Esophagus muscularis mucosa (tissue), 3 donors: ENCODE measurements at regions not wholly inside any gene's neighbourhood (a gene's known extent, or its start where the extent isn't known, plus 50 kb on each side); places are given as distances from the start of the nearest gene placed in this dataset.

ENCODE experiments used
- CTCF ChIP-seq, 3 experiments: fragments of 200-600 bp in 2 of 3; fragments of 450-650 bp in 1 of 3; sonication (generic) in 2 of 3; IDR thresholded peaks; one replicate each; pipeline ENCODE4 v1.5.1; 2017 to 2019; ENCODE audit warnings: antibody characterized with exemption in 3 of 3, mild to moderate bottlenecking in 2 of 3, moderate library complexity in 1 of 3
- POLR2A ChIP-seq: fragments of 450-650 bp; IDR thresholded peaks from one replicate; pipeline ENCODE4 v1.6.1; 2017; ENCODE audit warnings: antibody characterized with exemption, moderate library complexity, mild to moderate bottlenecking, low read depth

- TF ChIP-seq CTCF (IDR thresholded peaks at IDR 0.05) (no peak), POLR2A (no peak)
Observed at GRCh38 chr5:99054972-99055371, 126.2 kb upstream of the CHD1 start.
